GM04503 (cell line): ENCODE measurements at regions not wholly inside any gene's neighbourhood (a gene's known extent, or its start where the extent isn't known, plus 50 kb on each side); places are given as distances from the start of the nearest gene placed in this dataset.
"Not testable (repeated sequence)": the region's sequence is repeated elsewhere in the genome, so short reads cannot be mapped to it uniquely, and the experiment has no call there.

Source experiments
- DNase-seq: peaks from one replicate; pipeline ENCODE4 v3.0.0-alpha.2; 2012; ENCODE audit warnings: low read depth

GRCh38 chr2:8376603-8377410, 305.0 kb upstream of the ID2 start:
- DNase-seq: no peak

DNA sequence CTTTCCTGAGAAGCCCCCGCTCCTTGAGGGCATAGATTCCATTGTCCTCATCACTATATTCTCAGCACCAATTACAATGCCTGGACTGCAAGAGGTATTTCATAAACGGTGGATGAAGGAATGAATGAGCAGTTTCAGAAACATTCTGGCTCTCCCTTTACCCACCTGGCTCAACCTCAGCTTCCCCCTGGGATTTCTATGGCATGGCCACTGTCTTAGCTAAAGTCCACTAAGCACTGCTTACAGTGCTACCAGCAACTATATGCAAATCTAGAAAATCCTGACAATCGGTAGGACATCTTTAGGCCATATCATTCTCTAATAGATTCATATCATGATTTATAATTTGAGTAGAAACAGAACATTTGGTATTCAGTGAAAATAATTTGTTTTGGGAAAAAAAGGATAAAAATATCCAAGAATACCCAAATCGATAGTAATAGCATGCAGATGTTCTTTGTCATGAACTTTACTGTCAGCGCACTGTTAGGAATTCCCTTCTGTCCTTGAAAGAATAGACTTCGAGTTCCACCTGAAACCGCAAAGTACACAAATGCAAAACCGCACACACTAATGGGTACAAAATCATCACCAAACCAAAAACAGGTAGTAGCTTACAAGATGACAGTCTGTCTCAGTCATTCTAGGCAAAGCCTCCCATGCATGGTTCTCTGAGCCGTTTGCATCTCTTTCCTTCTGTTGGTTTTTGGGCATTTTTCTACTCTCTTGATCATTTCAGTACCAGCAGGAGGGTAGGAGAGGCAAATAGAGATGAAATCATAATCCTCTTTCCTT, 303.6 kb upstream of the ID2 start:
- no peak for DNase-seq

GRCh38 chr2:8379128-8379527, 302.7 kb upstream of the ID2 start:
- no peak for DNase-seq

GRCh38 chr2:8379549-8379948, 302.3 kb upstream of the ID2 start:
- no peak for DNase-seq

DNA sequence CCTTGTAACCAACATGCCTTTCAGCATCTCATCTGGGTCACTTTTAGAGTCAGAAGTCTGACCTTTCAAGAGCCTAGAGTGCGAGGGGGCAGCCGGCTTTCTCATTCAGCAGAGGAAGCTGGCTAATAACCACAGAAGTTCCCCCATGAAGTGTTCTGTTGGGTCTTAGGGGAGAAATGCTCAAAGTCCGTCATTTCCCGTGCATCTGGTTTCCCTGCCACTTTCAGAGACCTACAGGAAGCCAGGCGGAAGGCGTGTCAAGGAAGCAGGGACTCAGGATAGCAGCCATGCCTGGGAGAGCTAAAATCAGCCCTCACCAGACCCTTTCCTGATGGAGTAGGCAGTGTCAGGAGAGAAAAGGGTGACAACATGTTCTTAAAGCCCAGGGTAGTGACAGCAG, 301.8 kb upstream of the ID2 start:
- DNase-seq: no peak

DNA sequence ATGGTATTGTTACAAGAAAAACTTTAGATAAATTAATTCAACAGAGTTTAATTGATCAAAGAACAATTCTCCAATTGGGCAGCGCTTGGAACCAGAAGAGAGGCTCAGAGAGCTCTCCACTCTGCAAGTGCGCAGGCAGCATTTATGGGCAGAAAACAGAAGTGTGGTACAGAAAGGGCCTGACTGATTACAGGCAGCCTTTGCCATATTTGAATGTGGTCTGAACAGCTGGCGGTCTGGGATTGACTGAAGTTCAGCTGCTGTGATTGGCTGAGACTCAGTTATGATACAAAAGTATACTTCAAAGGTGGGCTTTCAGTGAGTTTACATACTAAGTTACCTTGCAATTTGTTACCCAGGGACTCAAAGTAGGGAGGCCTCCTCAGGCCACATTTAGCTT, 301.3 kb upstream of the ID2 start:
- DNase-seq: no peak

GRCh38 chr2:8382485-8382884, 299.4 kb upstream of the ID2 start:
- no peak for DNase-seq

DNA sequence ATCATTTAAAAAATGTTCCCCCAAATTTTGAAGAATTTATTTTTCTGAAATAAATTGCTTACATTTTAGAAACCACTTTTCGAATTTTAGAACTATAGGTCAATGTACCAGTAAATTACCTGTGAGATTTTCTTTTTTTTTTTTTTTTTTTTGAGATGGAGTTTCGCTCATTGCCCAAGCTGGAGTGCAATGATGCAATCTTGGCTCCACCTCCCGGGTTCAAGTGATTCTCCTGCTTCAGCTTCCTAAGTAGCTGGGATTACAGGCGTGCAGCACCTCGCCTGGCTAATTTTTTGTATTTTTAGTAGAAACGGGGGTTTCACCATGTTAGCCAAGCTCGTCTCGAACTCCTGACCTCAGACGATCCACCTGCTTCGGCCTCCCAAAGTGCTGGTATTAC, 295.1 kb upstream of the ID2 start:
- not testable (repeated sequence) for DNase-seq

DNA sequence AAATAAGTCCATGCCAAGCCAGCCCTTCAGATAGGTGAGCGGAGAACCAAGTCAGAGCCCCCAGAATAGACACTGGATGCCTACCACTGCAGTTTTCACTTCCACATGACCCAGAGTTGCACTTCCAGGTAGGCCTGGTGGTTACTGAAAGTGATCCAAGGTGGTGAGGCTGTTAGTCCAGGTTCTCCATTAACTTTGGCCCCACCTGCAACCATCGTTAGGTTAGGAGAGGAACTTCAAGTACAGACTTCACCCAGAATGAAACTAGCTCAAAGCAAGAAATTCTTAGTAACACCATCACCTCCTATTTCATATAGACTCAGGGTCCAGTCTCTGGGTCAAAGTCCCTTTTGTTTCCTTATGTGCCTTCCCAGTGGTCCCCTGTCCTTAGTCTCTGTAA, 293.1 kb upstream of the ID2 start:
- no peak for DNase-seq

- no peak for DNase-seq
These were observed 292.3 kb upstream of the ID2 start for GRCh38 chr2:8389431-8390108.

- no peak for DNase-seq
These were observed 290.7 kb upstream of the ID2 start for GRCh38 chr2:8391126-8391525.

DNA sequence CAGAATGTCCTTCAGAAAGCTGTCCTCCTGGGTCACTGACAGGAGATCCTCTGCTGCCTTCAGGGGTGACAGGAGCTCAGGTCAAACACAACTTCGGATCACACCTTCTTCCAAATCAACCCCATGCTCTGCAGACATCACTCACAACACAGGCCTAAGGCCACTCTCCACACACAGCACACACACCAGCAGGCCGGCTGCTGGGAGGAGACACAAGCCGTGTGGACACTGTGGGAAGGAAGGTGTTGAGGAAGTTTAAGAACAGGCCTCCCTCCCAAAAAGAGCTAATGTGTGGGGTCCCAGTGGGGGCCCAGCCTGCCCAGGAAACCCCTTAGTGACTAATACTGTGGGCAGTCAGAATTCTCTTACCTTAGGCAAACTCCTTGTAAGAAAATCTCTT, 290.3 kb upstream of the ID2 start:
- DNase-seq: no peak

DNA sequence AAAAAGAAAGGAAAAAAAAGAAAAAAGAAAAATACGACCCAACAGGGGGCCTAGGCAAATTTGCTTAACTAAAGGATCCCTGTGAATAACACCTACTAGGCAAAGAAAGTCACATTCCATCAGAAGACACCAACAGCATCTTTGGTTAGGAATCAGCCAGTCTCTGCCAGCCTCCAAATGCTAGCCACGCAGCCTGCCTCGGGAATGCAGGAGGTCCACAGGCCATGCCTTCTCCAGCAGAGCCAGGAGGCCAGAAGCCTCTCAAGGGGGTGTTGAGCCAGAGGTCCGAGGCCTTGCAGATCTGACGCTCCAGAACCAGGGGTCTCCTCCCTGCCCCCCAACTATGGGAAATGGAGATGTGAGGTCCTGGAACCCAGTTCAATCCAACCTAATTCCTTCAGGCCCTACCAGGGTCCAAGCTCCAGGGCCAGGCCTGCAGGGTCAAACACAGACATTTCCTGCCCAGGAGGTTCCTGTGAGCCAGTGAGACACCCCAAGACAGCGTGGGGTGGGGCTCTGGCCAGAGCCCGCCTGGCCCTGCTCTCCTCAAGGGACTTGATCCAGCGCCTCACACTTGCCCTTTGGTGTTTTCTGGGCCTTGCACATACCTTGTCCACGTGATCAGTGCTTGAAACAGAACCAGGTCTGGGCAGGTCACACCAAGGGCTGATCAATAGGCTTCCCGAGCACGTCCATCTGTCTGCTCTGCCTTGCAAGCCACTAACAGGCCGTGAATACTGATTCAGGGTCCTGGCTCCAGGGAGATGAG, 289.6 kb upstream of the ID2 start:
- no peak for DNase-seq

GRCh38 chr2:8393506-8393905, 288.4 kb upstream of the ID2 start:
- no peak for DNase-seq

- no peak for DNase-seq
These were observed 287.7 kb upstream of the ID2 start for GRCh38 chr2:8394131-8394530.

DNA sequence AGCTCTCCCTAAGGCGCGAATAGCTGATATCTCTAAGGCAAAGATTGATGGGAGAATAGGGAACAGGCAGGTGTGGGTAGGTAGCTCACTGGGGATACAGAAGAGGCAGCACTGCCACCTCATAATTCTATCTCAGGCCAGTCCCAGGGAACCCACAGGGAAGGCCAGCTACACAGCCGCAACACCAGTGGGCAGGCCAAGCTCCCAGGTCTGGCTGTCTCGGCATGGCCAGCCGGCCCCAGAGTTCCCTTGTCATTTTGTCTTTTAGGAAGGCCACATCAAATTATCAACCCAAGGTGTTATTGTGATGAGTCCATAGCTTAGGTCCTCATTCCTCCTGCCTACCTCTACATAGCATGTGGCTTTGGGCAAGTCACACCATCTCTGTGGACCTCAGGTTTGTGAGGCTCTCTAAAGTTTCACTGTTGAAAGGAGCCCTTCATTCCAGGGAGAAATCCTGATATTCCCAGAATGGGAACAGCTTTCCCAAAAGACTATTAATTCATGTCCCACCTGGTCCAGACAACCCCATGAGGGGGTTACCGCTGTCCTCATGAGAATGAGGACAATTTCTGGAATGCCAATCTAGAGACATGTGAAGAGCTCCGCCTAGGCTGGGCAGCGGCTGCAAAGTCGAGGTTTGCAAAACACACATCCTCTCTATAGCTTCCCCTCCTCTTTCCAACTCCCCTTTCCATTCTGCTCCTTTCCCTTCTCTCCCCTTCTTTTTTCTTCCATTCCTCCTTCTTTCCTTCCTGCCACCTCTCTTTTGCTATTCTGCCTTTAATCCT, 287.1 kb upstream of the ID2 start:
- DNase-seq: no peak

DNA sequence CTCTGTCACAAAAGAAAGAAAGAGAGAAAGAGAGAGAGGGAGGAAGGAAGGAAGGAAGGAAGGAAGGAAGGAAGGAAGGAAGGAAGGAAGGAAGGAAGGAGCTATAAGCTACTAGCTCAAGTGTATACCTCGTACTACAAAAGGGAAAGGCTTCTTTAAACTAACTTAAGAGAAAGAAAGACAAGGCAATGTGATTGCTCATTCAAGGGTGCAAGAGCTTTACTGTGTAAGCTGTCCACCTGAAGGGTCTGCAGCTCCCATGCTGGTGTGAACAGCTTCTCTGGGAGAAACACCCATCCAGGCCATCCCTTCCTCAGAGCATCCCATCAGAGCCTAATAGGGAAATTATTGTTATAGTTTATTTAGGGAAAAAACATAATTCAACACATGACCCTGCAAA, 286.1 kb upstream of the ID2 start:
- no peak for DNase-seq

- no peak for DNase-seq
These were observed 283.7 kb upstream of the ID2 start for GRCh38 chr2:8398040-8398668.

DNA sequence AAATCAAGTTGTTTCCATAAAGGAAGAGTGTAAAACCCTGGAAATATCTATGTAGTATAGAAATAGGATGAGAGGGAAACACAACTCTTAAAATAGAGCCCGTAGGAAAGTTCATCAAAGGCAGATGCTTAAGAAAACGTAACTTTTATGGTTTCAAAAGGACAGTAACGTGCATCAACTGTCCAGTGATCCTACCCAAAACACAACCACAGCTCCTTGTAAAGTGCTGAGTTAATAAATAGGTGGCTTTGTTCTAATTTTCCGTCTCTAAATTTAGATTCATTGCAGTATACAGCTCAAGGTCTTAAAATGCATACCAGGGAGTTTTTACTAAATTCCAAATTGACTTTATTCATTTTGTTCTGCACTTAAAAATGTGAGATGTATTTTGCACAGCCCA, 282.1 kb upstream of the ID2 start:
- no peak for DNase-seq

- DNase-seq: no peak
These were observed 281.7 kb upstream of the ID2 start for GRCh38 chr2:8400196-8400595.

DNA sequence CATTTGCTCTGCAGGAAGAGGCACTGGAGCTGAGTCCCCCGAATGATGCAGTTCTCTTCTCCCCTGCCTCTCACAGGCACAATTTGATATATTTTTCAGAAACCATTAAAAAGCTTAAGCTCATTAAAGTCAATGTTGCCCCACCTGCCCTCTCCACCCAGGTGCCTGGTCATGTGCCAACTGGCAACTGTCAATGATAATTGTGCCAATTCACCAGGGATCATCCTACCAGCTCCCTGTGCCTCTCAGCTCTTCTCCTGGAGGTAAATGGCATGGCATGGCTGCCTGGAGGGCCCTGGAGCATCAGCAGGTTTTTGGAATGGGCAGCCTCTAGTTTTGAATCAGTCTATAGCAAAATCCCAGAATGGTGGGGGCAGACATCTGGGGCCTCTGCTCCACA, 279.6 kb upstream of the ID2 start:
- no peak for DNase-seq
